Upper lobe of right lung (tissue), 1 donor: ENCODE measurements at regions not wholly inside any gene's neighbourhood (a gene's known extent, or its start where the extent isn't known, plus 50 kb on each side); places are given as distances from the start of the nearest gene placed in this dataset.
"Not testable (repeated sequence)": the region's sequence is repeated elsewhere in the genome, so short reads cannot be mapped to it uniquely, and the experiment has no call there.

Experiments used
- ATAC-seq: fragments of 200-7000 bp; cut with Tn5 transposase; one replicate; pipeline ENCODE4 v1.9.1; 2020; ENCODE audit warnings: mild to moderate bottlenecking, moderate library complexity
- DNase-seq: peaks from one replicate; pipeline ENCODE4 v3.0.0-alpha.2; 2020
- H3K27ac ChIP-seq: fragments of 200-600 bp; one replicate; pipeline ENCODE4 v1.8.0; 2022
- H3K27me3 ChIP-seq: fragments of 200-600 bp; one replicate; pipeline ENCODE4 v1.8.0; 2022; ENCODE audit warnings: mild to moderate bottlenecking
- H3K36me3 ChIP-seq: fragments of 200-600 bp; one replicate; pipeline ENCODE4 v1.8.0; 2022
- H3K4me1 ChIP-seq: fragments of 200-600 bp; one replicate; pipeline ENCODE4 v1.8.0; 2022
- H3K4me3 ChIP-seq: fragments of 200-600 bp; one replicate; pipeline ENCODE4 v1.8.0; 2022; ENCODE audit warnings: mild to moderate bottlenecking
- H3K9me3 ChIP-seq: fragments of 200-600 bp; one replicate; pipeline ENCODE4 v1.8.0; 2022
- CTCF ChIP-seq: fragments of 200-600 bp; IDR thresholded peaks from one replicate; pipeline ENCODE4 v1.8.0; 2022; ENCODE audit warnings: antibody characterized with exemption
- intact Hi-C: fragments of 100-400 bp; cut with DNase I; formaldehyde crosslinking; loops from one replicate; pipeline ENCODE4 v1.11.0; 2022
- donor health status: DM: no; HTN: yes; CAD: no; lungs with severe emphysema.

- Histone ChIP-seq H3K36me3 (no peaks in the 10 kb centered on the region), H3K27me3 (no peaks in the 10 kb centered on the region), H3K9me3 (no peaks in the 10 kb centered on the region), H3K4me1 (no peaks in the 10 kb centered on the region), H3K27ac (no peak overlapping the region), H3K4me3 (no peak overlapping the region)
- DNase-seq (no peak), ATAC-seq (peak; percentile 65)
- TF ChIP-seq CTCF, result no peak
- intact Hi-C loops, result no loop called here
Measured at GRCh38 chr4:74555231-74555630, 110.3 kb downstream of the AREG start.

DNA sequence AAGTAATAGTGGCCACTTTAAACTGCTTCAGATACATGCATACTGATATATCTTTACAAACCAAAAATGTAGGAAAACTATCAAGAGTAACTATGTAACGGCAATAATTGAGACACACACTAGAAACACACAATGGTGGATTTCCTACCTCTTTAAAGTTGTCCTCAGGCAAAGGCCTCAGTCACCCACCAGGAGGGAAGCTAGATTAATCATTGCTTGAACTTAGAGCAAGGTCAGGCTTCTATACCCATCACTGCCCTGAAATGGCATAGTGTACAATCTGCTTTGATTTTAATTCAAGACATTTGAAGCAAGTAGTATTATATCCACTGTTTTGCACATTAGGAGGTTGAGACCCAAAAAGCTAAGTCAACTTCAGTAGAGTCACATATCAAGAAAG lies 110.9 kb downstream of the AREG start:
- H3K9me3 ChIP-seq, result no peaks in the 10 kb centered on the region
- H3K36me3 ChIP-seq, result no peaks in the 10 kb centered on the region
- DNase-seq (no peak), ATAC-seq (no peak)
- no peak for TF ChIP-seq CTCF
- no peak overlapping the region for H3K4me3 ChIP-seq
- H3K27ac ChIP-seq, result no peak overlapping the region
- H3K4me1 ChIP-seq, result no peaks in the 10 kb centered on the region
- H3K27me3 ChIP-seq, result no peaks in the 10 kb centered on the region
- intact Hi-C loops, result no loop called here

DNA sequence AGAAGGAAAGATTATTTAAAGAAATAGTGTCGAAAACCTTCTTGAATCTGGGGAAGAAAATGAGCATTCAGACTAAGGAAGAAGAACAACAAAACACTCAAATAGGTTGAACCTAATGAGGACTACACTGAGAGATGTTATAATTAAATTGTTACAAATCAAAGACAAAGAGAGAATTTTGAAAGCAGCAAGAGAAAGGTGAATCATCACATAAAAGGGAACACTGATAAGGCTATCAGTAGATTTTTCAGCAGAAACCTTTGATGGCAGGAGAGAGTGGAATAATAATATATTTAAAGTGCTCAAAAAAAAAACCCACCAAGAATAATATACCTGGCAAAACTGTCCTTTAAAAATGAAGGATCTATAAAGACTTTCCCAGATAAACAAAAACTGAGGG lies 114.9 kb downstream of the AREG start:
- no peak for DNase-seq
- Histone ChIP-seq H3K27me3 (no peaks in the 10 kb centered on the region), H3K36me3 (no peaks in the 10 kb centered on the region), H3K4me3 (no peak overlapping the region), H3K4me1 (no peaks in the 10 kb centered on the region), H3K27ac (no peak overlapping the region), H3K9me3 (no peaks in the 10 kb centered on the region)
- intact Hi-C loops, result no loop called here
- no peak for ATAC-seq
- TF ChIP-seq CTCF, result no peak

- DNase-seq (no peak), ATAC-seq (no peak)
- H3K27me3 ChIP-seq, result no peaks in the 10 kb centered on the region
- H3K36me3 ChIP-seq, result no peaks in the 10 kb centered on the region
- intact Hi-C loops, result no loop called here
- H3K27ac ChIP-seq, result no peak overlapping the region
- H3K9me3 ChIP-seq, result no peaks in the 10 kb centered on the region
- no peak overlapping the region for H3K4me3 ChIP-seq
- TF ChIP-seq CTCF, result no peak
- no peaks in the 10 kb centered on the region for H3K4me1 ChIP-seq
Measured at GRCh38 chr4:74567981-74568380, 123.0 kb downstream of the AREG start.

GRCh38 chr4:74570095-74570494 lies 125.2 kb downstream of the AREG start:
- Histone ChIP-seq H3K4me3 (no peak overlapping the region), H3K27ac (no peak overlapping the region), H3K36me3 (no peaks in the 10 kb centered on the region), H3K4me1 (no peaks in the 10 kb centered on the region), H3K9me3 (no peaks in the 10 kb centered on the region), H3K27me3 (no peaks in the 10 kb centered on the region)
- DNase-seq, result no peak
- intact Hi-C loops, result no loop called here
- no peak for TF ChIP-seq CTCF
- ATAC-seq, result no peak

- H3K4me1 ChIP-seq, result no peaks in the 10 kb centered on the region
- H3K36me3 ChIP-seq, result no peaks in the 10 kb centered on the region
- H3K4me3 ChIP-seq, result no peak overlapping the region
- no peak for ATAC-seq
- no peaks in the 10 kb centered on the region for H3K27me3 ChIP-seq
- intact Hi-C loops, result no loop called here
- TF ChIP-seq CTCF, result no peak
- no peaks in the 10 kb centered on the region for H3K9me3 ChIP-seq
- H3K27ac ChIP-seq, result no peak overlapping the region
- no peak for DNase-seq
Measured at GRCh38 chr4:74578329-74578728, 133.4 kb downstream of the AREG start.

- H3K36me3 ChIP-seq, H3K27ac ChIP-seq, DNase-seq, ATAC-seq, intact Hi-C loops, H3K9me3 ChIP-seq, H3K27me3 ChIP-seq, H3K4me3 ChIP-seq, H3K4me1 ChIP-seq: not testable (repeated sequence)
Measured at GRCh38 chr4:74578865-74579264, 133.9 kb downstream of the AREG start.
